ENCODE measurements at regions not wholly inside any gene's neighbourhood (a gene's known extent, or its start where the extent isn't known, plus 50 kb on each side); places are given as distances from the start of the nearest gene placed in this dataset.

- TF ChIP-seq POLR2A (IDR thresholded peaks at IDR 0.05): no peak
- no peak for TF ChIP-seq CTCF (IDR thresholded peaks at IDR 0.05)
Observed at GRCh38 chr2:103230796-103231195, 469.0 kb downstream of the TMEM182 start.

Data from adrenal gland (tissue), 5 donors.